Ectodermal cell (in vitro differentiated cells): ENCODE measurements at regions not wholly inside any gene's neighbourhood (a gene's known extent, or its start where the extent isn't known, plus 50 kb on each side); places are given as distances from the start of the nearest gene placed in this dataset.

Experiments used
- H3K27ac ChIP-seq: 2 replicates; pipeline ENCODE4 v1.7.0; 2013; ENCODE audit warnings: mild to moderate bottlenecking, low read depth, low read length; ENCODE audit not compliant: insufficient read depth, poor library complexity, severe bottlenecking
- H3K27me3 ChIP-seq: 2 replicates; pipeline ENCODE4 v1.7.0; 2013; ENCODE audit warnings: mild to moderate bottlenecking, low read length; ENCODE audit not compliant: insufficient read depth, control insufficient read depth, poor library complexity, severe bottlenecking
- H3K36me3 ChIP-seq: one replicate; pipeline ENCODE4 v1.7.0; 2013; ENCODE audit warnings: low read length; ENCODE audit not compliant: control insufficient read depth, insufficient read depth
- H3K4me1 ChIP-seq: one replicate; pipeline ENCODE4 v1.7.0; 2013; ENCODE audit warnings: low read length; ENCODE audit not compliant: control insufficient read depth, insufficient read depth
- H3K4me3 ChIP-seq: 2 replicates; pipeline ENCODE4 v1.7.0; 2013; ENCODE audit warnings: low read depth, low read length, control low read depth; ENCODE audit not compliant: insufficient read depth
- H3K9me3 ChIP-seq: 2 replicates; pipeline ENCODE4 v1.7.0; 2013; ENCODE audit warnings: mild to moderate bottlenecking, low read length, moderate library complexity; ENCODE audit not compliant: control insufficient read depth
- WGBS, 2 experiments: methylation state at CpG; one replicate each; pipeline ENCODE4 v1.1.7; 2013; ENCODE audit warnings: missing lambda C conversion rate in 2 of 2; 5-methylcytosine and 5-hydroxymethylcytosine counted together

GRCh38 chr14:58807191-58807590 is 169.4 kb downstream of the DACT1 start:
- Histone ChIP-seq H3K27me3 (no peaks in the 10 kb centered on the region), H3K27ac (no peak overlapping the region), H3K36me3 (no peaks in the 10 kb centered on the region), H3K4me1 (no peaks in the 10 kb centered on the region), H3K4me3 (no peak overlapping the region), H3K9me3 (no peaks in the 10 kb centered on the region)

- 95 to 97% methylated on average over 4 of the region's 4 CpGs for WGBS, 2 experiments
- Histone ChIP-seq H3K36me3 (no peaks in the 10 kb centered on the region), H3K9me3 (no peaks in the 10 kb centered on the region), H3K27me3 (no peaks in the 10 kb centered on the region), H3K27ac (no peak overlapping the region), H3K4me1 (no peaks in the 10 kb centered on the region), H3K4me3 (no peak overlapping the region)
Observed at GRCh38 chr14:58808828-58809227, 171.1 kb downstream of the DACT1 start.

- Histone ChIP-seq H3K4me3 (no peak overlapping the region), H3K9me3 (no peaks in the 10 kb centered on the region), H3K27me3 (no peaks in the 10 kb centered on the region), H3K4me1 (no peaks in the 10 kb centered on the region), H3K36me3 (no peaks in the 10 kb centered on the region), H3K27ac (no peak overlapping the region)
- 86 to 92% methylated on average over 1 of the region's 1 CpG for WGBS, 2 experiments
Observed at GRCh38 chr14:58809520-58809919, 171.8 kb downstream of the DACT1 start.

- no peaks in the 10 kb centered on the region for H3K36me3 ChIP-seq
- H3K4me3 ChIP-seq: no peak overlapping the region
- no peaks in the 10 kb centered on the region for H3K27me3 ChIP-seq
- no peaks in the 10 kb centered on the region for H3K4me1 ChIP-seq
- H3K27ac ChIP-seq: no peak overlapping the region
- no peaks in the 10 kb centered on the region for H3K9me3 ChIP-seq
- 76 to 86% methylated on average over 3 of the region's 3 CpGs for WGBS, 2 experiments
Observed at GRCh38 chr14:58812050-58812910, 174.5 kb downstream of the DACT1 start.

- Histone ChIP-seq H3K4me3 (no peak overlapping the region), H3K27ac (no peak overlapping the region), H3K36me3 (no peaks in the 10 kb centered on the region), H3K9me3 (no peaks in the 10 kb centered on the region), H3K27me3 (no peaks in the 10 kb centered on the region), H3K4me1 (no peaks in the 10 kb centered on the region)
- 77 to 90% methylated on average over 2 of the region's 2 CpGs for WGBS, 2 experiments
Observed at GRCh38 chr14:58813745-58814144, 176.0 kb downstream of the DACT1 start.

GRCh38 chr14:58814466-58814865 is 176.7 kb downstream of the DACT1 start:
- Histone ChIP-seq H3K27ac (no peak overlapping the region), H3K36me3 (no peaks in the 10 kb centered on the region), H3K4me1 (no peaks in the 10 kb centered on the region), H3K27me3 (no peaks in the 10 kb centered on the region), H3K4me3 (no peak overlapping the region), H3K9me3 (no peaks in the 10 kb centered on the region)
- WGBS, 2 experiments: 96 to 98% methylated on average over 3 of the region's 3 CpGs

- no peaks in the 10 kb centered on the region for H3K9me3 ChIP-seq
- WGBS, 2 experiments: 67 to 72% methylated on average over 2 of the region's 2 CpGs
- no peaks in the 10 kb centered on the region for H3K27me3 ChIP-seq
- no peak overlapping the region for H3K27ac ChIP-seq
- no peaks in the 10 kb centered on the region for H3K36me3 ChIP-seq
- H3K4me3 ChIP-seq: no peak overlapping the region
- no peaks in the 10 kb centered on the region for H3K4me1 ChIP-seq
Observed at GRCh38 chr14:58815161-58815701, 177.5 kb downstream of the DACT1 start.

- Histone ChIP-seq H3K4me3 (no peak overlapping the region), H3K27ac (no peak overlapping the region), H3K36me3 (no peaks in the 10 kb centered on the region), H3K27me3 (no peaks in the 10 kb centered on the region), H3K4me1 (no peaks in the 10 kb centered on the region), H3K9me3 (no peaks in the 10 kb centered on the region)
- 73 to 84% methylated on average over 4 to 5 of the region's 5 CpGs for WGBS, 2 experiments
Observed at GRCh38 chr14:58815794-58816193, 178.0 kb downstream of the DACT1 start.

GRCh38 chr14:58816416-58817115 is 178.8 kb downstream of the DACT1 start:
- Histone ChIP-seq H3K4me3 (no peak overlapping the region), H3K27me3 (no peaks in the 10 kb centered on the region), H3K4me1 (no peaks in the 10 kb centered on the region), H3K27ac (no peak overlapping the region), H3K36me3 (no peaks in the 10 kb centered on the region), H3K9me3 (no peaks in the 10 kb centered on the region)
- 93% methylated on average over 7 of the region's 7 CpGs for WGBS, 2 experiments

GRCh38 chr14:58817846-58818245 is 180.1 kb downstream of the DACT1 start:
- H3K36me3 ChIP-seq: no peaks in the 10 kb centered on the region
- 96 to 100% methylated on average over 1 of the region's 1 CpG for WGBS, 2 experiments
- H3K4me3 ChIP-seq: no peak overlapping the region
- H3K9me3 ChIP-seq: no peaks in the 10 kb centered on the region
- no peak overlapping the region for H3K27ac ChIP-seq
- no peaks in the 10 kb centered on the region for H3K4me1 ChIP-seq
- no peaks in the 10 kb centered on the region for H3K27me3 ChIP-seq
